Activated CD4-positive, alpha-beta T cell treated with anti-CD3 and anti-CD28 coated beads, Interleukin-2, amount 50 U/mL, for 1 hour (primary cell): ENCODE measurements at regions not wholly inside any gene's neighbourhood (a gene's known extent, or its start where the extent isn't known, plus 50 kb on each side); places are given as distances from the start of the nearest gene placed in this dataset.

ENCODE experiments used
- DNase-seq: peaks from one replicate; pipeline ENCODE4 v3.0.0-alpha.2; 2020

DNA sequence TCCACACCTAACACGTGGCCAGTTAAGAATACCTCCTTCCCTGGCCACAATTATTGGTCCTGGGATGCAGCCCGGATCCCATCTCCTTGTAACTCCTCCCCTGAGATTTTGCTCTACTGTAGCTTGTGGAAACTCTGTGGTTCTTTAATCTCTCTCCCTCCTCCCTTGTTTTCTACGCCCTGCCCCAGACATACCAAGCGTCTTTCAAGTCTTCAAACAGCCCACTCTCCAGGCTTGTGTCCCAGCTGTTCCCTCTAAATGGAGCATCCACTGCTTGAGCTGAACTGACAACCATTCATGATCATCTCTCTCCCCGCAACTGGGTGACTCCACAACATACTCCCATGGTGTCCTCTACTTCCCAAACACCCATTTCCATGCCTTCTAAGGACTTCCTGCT, 111.6 kb downstream of the SIPA1L2 start:
- DNase-seq = no peak

- DNase-seq = no peak
These were observed 112.7 kb downstream of the SIPA1L2 start for GRCh38 chr1:232517204-232517603.

- DNase-seq = no peak
These were observed 114.2 kb downstream of the SIPA1L2 start for GRCh38 chr1:232515706-232516105.

DNA sequence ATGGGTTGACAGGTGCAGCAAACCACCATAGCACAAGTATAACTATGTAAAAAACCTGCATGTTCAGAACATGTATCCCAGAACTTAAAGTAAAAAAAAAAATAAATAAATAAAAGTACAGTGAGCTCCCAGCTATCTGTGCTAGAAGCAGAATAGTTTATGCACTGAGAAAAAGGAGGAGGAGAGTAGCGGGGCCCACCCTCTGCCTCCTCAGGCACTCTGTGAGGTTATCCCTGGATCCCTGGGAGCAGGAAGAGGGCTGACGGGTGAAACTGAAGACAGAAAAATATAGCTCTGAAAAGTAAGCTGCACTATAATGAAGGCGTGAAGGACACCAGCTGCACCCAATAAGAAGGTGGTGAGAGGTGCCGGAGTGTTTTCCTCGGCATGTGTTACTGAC, 117.2 kb downstream of the SIPA1L2 start:
- no peak for DNase-seq

GRCh38 chr1:232511172-232511571, 118.8 kb downstream of the SIPA1L2 start:
- DNase-seq = no peak

DNA sequence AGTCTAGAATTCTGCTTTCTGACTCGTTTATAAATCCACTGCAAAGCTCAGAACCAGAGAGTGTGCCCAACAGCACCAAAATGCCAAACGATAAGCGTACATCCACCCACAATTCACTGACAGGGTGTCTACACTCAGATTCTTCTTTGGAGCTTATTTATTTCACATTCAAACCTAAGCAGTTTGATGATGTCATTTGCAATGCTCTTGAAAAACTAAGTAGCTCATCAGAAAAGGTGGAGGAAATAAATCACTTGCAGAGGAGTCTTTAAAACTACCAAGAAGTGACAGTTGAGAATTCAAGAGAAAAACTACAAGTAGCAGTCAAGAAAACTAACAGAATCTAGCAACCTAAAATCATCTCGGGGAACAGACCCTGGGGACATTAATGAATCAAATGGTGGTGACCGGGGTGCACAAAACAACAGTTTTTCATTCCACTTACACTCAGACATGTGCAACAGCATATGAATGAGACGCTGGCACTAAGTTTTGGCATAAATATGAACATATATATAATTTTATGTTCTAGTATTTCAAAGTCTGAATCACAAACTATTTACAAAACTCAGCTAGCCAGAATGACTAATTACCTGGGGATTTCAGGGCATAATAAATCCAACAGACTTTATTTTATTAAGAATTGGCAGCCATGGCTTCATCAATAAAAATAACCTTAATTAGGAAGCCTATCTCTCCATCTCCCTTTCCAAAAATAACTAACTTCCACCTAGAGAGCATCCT, 119.4 kb downstream of the SIPA1L2 start:
- no peak for DNase-seq

GRCh38 chr1:232509570-232509969, 120.4 kb downstream of the SIPA1L2 start:
- DNase-seq = no peak

- DNase-seq = no peak
These were observed 121.7 kb downstream of the SIPA1L2 start for GRCh38 chr1:232508130-232508701.

- DNase-seq = no peak
These were observed 122.4 kb downstream of the SIPA1L2 start for GRCh38 chr1:232507571-232507970.

DNA sequence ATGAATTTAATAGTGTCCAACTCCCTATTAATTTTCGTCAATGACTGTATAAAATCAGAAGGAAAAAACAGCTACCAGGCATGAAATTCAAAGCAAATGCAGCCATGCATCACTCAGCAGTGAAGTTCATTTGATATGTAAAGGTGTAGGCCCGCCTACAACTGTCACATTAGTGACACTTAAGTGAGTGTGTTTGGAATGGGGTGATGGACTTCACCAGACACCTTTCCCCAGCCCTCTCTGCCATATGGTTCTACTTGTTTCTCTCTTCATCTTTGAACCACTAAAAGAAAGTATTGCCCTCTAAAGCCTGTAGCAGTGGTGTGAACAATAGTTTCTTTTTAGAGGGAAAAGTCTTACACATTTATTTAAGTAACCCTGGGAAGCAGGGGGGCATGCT, 124.0 kb downstream of the SIPA1L2 start:
- DNase-seq = no peak

GRCh38 chr1:232504651-232505050, 125.3 kb downstream of the SIPA1L2 start:
- DNase-seq = no peak

- no peak for DNase-seq
These were observed 126.4 kb downstream of the SIPA1L2 start for GRCh38 chr1:232503497-232503896.

- no peak for DNase-seq
These were observed 128.1 kb downstream of the SIPA1L2 start for GRCh38 chr1:232501854-232502253.

DNA sequence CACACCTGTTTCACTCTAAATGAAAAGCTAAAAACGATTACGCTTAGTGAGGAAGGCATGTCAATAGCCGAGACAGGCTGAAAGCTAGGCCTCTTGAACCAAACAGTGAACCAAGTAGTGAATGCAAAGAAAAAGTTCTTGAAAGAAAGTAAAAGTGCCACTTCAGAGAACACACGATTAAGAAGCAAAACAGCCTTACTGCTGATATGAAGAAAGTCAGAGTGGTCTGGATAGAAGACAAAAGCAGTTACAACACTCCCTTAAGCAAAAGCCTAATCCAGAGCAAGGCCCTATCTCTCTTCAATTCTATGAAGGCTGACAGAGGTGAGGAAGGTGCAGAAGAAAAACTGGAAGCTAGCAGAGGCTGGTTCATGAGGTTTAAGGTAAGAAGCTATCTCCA, 130.7 kb downstream of the SIPA1L2 start:
- no peak for DNase-seq

GRCh38 chr1:232493869-232494268, 136.1 kb downstream of the SIPA1L2 start:
- no peak for DNase-seq

GRCh38 chr1:232489256-232489655, 140.7 kb downstream of the SIPA1L2 start:
- DNase-seq = no peak

- no peak for DNase-seq
These were observed 142.7 kb downstream of the SIPA1L2 start for GRCh38 chr1:232487236-232487635.

- DNase-seq = no peak
These were observed 143.3 kb downstream of the SIPA1L2 start for GRCh38 chr1:232486454-232487207.

DNA sequence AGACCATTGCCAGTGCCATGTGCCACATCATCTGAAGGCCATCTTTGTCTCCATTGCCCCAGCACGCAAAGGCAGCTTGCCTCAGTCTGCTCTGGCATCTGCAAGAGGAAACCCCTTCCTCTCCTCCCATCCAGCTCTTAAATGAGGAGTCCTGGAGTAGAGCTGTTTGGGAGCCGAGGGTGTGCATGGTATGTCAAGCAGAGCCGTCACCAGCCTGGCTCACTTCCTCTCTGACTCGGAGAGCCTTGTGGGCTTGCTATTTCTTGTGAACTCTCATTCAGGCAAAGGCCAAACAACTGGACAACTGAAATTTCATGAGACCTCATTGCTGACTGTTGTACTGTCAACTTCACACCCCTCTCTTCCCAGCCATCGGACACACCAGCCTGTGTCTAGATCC, 143.9 kb downstream of the SIPA1L2 start:
- DNase-seq = no peak

DNA sequence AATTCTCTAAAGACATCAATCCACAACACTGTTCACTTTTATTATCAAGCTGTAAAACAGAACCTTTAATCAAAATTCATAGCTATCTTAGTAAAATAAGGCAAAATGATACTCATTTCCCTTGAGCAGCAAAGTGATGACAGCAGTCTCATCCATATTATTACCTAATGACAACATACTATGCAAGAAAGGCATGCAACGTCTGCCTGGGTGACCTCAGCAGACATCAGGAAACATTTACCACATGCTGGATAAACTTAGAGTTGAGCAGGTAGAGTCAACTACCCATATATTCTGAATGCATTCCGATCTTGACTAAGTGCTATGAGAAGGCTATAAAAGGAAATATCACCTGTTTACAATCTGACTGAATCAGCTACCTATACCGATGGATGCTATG, 145.1 kb downstream of the SIPA1L2 start:
- no peak for DNase-seq

GRCh38 chr1:232483826-232484225, 146.1 kb downstream of the SIPA1L2 start:
- DNase-seq = no peak

DNA sequence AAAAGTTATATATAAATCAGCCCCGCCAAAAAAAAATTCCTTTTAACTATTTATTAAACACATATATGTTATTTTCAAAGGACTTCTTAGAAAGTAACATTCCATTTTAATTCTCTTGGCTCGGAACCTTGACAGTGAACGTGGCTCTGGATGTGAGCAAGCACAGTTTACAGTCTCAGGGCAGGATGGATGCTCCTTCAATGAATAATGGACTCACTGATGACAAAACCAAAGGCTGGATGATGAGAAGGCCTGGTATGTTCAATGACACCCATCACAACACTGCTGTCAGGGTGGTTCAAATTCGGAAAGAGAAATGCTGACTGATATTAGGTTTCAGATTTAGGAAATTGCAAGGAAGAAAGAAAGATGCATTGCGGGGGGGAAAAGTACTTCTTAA, 148.8 kb downstream of the SIPA1L2 start:
- no peak for DNase-seq

DNA sequence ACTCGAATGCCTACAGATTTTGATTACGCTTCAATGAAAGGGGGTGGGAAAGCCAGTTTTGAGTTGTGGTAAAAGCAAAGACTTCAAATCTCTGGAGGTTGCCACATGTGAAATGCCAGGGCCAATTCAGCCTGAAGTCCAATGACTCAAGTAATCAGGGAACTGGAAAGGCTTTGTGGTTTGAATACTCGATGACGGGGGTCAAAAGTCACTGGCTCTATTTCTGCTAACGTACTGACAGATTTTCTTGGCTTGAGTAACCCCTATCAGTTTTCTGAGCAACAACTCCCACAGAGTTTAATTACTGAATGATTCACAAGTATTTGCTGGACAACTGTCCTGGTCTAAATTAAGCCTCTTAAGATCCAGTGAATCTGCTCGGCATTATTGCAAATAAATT, 152.2 kb downstream of the SIPA1L2 start:
- no peak for DNase-seq

DNA sequence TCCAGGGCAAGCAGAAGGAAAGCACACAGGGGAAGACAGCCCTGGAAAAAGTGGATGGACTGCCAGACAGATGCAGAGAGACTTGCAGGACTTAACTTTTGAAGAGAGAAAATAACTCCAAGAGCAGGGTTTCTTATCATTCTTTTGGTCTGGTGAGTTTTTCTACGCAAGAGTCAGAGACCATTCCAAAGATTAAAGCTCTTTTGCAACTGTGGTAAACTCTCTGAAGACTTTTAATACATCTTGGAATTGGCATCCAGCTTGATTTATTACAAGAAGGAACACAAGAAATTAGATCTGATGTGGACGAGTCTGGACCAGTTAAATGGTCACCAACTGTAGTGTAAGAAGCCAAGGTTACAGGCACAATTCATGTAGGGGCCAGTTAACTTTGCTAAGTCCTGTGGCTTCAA, 153.4 kb downstream of the SIPA1L2 start:
- no peak for DNase-seq
